Lung microvascular endothelial cell (primary cell): ENCODE measurements at regions not wholly inside any gene's neighbourhood (a gene's known extent, or its start where the extent isn't known, plus 50 kb on each side); places are given as distances from the start of the nearest gene placed in this dataset.
"Not testable (repeated sequence)": the region's sequence is repeated elsewhere in the genome, so short reads cannot be mapped to it uniquely, and the experiment has no call there.

ENCODE experiments used
- DNase-seq, 2 donors: peaks; one replicate each; pipeline versions ENCODE4 v3.0.0 to v3.0.0-alpha.2; 2010; ENCODE audit warnings: low read depth in 2 of 2

DNA sequence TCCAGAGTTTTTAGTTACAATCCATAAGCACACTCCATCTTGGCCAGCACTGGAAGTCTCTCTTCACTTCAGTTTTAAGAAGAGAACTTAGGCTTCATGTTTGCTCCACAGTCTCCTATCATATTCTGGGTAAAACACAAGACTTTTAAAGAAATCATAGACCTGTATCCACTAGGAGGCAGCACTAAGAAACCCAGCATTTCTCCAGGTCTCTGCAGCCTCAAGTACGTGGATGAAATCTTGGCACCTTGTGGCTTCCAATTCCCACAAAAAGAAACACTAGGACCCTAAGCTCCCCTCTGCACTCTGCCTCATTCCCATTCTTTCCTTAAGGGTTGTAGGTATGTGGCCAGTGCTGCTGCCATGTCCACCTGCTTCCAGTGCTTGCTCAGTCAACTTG is 367.3 kb upstream of the CASK start:
- DNase-seq, result no peak

DNA sequence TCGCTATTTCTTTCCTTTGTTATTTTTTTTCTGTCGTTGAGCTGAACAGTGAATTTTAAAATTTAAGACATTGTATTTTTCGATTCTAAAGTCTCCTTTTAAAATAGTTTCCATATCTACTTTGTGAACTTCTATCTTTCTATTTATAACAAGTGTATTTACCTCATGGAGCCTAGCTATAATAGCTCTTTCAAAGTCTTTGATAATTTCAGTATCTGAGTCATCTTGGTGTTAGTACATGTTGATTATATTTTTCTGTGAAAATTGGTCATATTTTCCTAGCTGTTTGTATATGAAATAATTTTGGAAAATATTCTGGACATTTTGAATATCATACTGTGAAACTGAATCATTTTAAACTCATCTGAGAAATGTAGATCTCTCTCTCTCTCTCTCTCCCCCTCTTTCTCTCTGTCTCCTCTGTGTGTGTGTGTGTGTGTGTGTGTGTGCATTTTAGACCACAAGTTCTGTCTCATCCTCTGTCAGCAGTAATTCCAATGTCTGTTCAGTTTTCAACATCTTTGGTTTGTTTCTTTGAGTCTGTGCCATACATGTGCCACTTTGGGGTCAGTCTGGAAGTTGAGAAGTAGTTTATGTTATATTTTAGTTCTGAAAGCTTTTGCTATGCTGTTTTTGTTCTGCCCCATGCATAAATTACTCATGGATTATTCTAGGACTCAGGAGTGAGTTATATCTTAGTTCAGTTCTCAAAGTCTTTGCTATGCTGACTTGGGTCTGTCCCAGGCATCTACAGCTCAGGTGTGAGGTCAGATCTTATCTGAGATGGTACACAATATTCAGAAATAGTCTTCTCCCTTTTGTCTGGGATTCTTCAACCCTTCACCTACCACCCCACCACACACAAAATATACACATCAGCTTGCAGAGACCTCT is 366.4 kb upstream of the CASK start:
- no peak for DNase-seq

DNA sequence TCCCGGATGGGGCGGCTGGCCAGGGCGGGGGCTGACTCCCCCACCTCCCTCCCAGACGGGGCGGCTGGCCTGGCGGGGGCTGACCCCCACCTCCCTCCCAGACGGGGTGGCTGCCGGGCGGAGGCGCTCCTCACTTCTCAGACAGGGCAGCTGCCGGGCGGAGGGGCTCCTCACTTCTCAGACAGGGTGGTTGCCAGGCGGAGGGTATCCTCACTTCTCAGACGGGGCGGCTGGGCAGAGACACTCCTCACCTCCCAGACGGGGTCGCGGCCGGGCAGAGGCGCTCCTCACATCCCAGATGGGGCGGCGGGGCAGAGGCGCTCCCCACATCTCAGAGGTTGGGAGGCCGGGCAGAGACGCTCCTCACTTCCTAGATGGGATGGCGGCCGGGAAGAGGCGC is 362.3 kb upstream of the CASK start:
- not testable (repeated sequence) for DNase-seq

DNA sequence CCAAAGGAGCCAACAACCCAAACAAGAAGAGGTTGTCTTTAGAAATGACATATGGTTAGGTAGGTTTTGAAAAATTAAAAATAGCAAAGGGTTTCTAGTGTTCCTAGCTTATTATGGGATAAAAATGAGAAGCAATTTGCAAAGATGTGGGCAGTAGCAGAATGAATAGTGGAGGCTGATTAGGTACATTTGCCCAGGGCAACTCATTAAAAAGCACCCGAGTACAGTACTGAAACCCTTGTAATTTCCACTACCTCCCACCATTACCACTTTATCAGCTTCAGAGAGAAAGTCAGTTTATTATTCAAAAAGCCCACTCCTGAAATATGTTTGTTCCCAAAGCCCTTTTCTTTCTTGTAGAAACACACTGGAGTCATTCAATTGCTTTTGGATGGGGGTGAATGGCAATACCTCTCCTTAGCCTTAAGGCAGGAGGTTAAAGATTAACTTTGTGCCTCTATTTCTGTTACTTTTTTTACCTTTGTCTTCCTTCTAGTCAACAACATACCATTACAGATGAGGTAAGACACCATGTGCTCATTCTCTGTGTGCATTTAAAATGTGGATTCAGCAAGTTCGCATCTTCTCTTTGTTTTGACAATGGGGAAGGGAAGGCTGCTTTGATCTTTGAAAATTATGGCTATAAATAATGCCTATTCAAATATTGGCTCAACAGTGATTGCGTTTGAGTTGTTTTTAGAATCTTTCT is 353.8 kb upstream of the CASK start:
- DNase-seq, result no peak

DNA sequence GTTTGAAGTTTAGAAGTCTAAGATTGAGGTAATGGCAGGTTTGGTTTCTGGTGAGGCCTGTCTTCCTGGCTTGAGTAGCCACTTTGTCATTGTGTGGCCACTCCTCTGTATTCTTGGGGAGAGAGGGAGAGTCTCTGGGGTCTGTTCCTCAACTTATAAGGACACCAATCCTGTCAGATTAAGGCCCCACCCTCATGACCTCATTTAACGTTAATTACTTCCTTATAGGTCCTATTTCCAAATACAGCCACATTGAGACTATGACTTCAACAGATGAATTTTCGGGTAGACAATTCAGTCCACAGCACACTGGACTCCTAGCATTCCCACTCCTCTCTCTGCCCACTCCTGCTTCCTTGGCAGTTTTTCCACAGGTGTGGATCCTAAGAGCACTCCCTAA is 350.8 kb upstream of the CASK start:
- DNase-seq, result no peak

DNA sequence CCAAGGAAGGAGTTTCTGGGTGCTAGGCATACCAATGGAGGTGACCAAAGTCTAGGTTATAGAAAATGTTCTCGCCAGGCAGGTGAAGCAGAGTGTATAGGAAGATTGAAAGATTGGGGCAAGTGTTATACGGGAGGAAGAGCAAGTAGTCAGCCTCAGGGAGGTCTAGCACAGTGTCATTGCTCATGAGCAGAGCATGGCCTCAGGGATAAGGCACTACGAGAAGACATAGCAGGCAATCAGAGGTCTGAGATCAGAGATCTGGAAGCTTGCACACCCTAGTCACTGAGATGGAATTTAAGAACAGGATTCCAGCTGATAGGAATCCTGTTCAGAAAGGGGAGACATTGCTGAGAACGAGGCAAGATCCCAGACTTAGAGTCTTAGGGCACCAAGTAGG is 350.0 kb upstream of the CASK start:
- DNase-seq, result no peak

DNA sequence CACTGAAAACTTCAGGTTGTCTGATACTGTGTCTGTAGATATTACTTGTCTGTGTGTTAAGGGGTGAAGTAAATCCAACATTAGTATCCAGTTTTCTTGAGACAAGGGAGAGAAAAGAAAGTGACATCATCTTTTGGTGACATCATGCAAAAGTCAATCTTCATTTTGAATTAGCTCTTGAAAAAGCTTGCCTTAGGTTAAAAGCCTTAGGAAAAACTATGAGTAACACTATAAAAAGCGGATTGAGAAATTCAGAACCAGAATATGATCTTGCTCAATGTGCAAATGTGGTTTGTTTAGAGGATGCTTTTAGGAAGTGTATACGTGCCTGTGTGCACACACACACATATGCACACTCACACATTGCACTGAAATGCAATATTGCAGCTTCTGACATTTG is 345.8 kb upstream of the CASK start:
- DNase-seq, result no peak

DNA sequence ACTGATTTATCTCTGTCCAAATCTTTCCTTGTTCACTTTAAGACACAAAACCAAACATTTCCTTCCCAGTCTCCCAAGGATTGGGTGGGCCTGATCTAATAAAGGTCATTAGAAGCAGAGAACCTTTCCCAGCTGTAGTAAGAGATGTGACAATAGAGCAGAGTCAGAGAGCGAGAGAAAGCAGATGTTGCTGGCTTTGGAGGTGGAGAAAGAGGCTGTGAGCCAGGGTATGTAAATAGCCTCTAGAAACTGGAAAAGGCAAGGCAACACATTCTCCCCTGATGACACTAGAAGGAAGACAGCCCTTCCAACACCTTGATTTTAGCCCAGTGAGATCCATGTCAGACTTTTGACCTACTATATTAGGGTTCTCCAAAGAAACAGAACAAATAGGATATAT is 337.5 kb upstream of the CASK start:
- no peak for DNase-seq

DNA sequence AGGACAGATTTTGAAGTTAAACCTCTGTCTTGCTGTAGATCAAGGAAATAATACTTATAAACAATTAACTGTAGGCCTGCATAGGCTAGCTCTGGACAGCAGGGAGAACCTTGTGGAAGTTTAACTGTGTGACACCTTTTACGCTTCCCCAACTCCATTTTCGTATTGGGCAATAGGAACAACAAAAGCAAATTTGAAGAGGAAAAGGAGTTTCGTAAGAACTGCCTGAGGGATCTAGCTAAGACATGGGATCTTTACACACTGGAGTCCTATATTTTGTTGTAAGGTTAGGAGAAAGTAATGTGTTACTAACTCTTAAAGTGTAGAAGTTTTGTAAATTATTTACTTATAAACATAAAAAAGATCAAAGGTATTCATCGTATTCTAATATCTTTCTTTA is 324.9 kb upstream of the CASK start:
- no peak for DNase-seq

DNA sequence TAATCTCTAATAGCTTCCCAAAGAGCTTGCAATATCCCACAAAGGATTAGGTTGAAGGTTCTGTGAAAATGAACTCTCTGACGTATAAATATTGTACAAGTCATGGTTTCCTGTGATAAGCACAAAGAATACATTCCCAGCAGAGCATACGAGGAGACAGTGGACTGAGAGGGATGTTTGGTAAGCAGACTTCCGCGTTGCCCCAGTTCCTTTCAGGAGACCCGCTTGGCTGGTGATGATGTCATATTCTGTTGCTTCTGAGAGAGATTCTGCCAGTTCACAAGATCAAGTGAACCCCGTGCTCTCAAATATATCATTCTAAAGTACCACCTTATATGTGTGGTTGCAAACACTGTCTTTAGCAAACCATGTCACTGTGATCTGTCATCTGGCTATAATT is 323.9 kb upstream of the CASK start:
- DNase-seq, result peak in 1 of 2 donors; percentile 0

DNA sequence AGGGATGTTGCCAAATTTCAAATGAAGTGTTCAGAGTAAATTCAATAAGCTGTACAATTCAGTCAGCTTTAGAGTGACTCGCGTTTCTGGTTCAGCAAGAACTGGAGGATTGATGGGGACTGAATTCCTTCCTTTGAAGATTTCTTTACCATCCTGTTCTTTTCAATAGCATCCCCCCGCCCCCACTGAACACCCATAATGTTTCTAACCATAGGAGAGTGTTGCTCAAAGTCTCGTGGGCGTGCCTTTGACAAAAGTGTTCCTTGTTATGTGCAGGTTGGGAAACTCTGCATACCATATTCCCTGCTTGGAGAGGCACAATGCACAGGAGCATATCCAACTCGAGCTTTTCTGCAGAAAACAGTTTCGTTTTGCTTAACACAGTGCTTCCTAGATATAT is 323.5 kb upstream of the CASK start:
- no peak for DNase-seq

DNA sequence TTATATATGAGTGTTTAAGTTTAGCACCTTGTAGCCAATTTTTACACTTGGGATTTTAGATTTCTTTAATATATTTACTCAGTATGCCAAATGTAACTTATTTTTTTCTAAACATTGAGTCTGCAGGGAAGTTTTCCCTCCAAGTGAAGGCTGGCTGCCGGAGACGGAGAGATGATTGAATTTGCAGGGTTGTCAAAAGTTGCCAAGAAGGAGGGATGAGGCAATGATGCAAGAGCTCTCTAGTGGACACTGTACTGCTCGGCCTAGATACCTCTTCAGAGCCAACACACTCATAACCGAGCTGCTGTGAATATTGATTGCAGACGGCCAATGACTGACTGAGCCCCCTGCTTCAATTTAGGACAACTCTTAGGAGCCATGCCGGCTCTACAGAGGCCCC is 318.6 kb upstream of the CASK start:
- no peak for DNase-seq

DNA sequence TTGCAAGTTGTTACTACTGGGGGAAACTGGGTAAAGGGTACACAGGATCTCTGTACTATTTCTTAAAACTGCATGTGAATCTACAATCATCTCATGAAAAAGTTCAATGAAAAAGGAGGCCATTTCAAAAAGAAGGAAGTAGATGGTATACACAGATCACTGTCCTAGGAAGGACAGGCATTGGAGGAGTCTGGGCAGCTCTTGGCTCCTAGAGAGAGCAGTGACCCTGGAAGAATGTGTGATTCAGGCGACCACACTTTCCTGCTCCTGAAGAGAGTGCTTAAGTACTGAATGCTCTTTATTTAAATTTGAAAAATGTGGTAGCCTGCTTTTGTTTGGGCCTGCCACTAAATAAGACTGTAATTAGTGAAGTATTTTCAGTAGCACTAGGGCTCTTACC is 318.1 kb upstream of the CASK start:
- no peak for DNase-seq

DNA sequence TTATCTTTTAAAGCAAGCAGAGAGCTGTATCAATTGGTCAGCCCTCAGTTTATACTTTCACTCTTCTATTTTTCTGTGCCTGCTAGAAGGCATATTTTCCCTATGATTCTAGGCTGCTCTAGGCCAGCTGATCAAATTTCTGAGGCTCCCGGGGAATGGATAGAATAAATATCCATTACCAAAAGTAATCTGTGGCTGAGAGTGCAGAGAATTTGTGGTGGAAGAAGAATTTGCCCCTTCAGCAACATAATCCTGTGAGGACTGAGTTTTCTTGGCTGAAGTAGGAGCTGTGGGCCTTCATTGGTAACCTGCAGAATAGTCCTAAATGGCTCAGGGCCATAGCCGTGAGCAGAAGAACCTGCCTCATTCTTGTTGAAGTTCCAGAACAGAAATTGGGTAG is 314.6 kb upstream of the CASK start:
- no peak for DNase-seq

DNA sequence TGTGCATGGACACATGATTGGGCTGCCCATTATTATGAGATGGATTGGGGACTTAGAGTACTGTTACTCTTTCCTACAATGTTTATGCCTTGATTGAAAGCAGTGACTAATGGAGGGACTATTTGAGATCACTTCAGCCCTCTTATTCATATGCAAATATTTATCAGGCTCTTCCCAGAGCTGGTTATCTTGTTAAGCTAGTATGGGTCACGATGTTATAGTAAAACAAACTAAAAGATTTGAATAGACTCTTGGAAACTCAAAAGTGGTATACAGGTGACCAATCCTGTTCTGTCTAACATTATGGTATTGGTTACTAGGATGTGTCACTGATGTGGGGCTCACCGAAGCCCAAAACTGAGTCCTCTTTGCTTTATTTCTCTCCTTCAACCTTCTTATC is 306.2 kb upstream of the CASK start:
- DNase-seq, result no peak

DNA sequence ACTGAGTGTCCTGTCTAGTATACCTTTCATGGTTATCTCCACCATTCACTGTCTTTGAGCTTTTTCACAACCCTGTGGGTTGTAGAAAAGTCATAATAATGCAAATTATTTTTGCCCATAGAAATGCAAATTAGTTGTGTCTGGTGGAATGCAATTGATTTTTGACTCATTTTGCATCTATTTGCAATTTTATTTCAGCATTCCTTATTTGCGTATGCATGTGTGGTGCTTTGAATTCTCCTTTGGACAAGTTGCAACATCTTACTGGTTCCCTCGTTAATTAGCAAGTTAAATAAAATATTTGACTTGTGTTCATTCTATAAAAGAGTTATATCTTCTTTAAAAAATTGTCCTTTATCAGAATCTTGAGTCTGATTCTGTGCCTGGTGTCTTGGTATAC is 297.3 kb upstream of the CASK start:
- DNase-seq, result no peak

DNA sequence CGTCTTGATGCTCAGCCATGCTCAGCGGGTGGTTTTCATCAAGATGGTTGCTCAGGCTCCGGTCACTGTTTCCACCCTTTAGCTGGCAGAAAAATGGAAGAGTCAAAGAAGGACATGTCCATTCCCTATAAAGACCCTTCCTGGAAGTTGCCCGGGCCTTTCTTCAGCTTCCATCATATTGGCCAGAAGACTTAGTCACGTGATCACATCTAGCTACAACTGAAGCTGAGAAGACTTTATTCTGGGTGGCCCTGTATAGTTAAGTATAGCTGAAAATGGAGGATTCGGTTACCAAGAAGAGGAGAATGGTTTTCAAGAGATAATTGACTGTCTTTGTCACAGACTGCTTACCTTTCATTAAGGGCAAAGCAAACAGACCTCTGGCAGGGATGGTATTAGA is 296.7 kb upstream of the CASK start:
- no peak for DNase-seq

DNA sequence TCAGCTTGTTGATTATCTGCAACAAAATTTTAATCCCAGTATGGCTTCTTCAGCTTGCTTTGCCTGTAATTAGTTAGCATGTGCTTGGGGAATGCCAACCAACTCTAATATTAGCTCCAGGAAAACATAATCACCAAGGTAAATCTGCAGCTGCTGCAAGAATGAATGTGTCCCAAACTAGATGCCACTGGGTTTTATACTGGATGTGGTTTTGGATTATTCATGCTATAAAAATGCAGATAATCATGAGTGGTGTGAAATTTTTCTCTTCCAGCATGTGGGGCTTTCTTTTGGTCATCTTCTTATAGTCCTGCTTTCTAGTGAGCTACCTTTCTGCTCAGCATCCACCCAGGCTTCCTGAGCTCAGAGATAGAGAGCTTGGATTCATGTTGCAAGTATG is 295.9 kb upstream of the CASK start:
- DNase-seq, result no peak

DNA sequence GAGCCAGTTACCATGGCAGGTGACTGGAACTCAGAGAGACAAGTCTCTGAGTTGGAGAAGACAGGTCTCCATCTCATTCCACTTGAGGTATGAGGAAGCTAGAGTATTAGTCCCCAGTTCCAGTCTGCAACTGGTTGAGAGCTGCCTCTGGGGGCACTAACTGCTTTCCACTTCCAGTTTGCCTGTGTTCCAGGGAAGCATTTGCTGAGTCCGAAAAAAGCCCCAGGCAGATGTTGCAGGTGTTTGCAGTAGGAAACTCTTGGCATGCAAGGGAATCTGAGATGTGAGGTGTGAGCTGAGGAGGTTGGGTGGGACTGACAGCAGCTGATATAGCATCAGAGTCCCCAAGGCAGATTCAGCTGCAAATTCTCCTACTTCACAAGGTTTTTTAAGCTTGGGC is 272.2 kb upstream of the CASK start:
- DNase-seq, result no peak

DNA sequence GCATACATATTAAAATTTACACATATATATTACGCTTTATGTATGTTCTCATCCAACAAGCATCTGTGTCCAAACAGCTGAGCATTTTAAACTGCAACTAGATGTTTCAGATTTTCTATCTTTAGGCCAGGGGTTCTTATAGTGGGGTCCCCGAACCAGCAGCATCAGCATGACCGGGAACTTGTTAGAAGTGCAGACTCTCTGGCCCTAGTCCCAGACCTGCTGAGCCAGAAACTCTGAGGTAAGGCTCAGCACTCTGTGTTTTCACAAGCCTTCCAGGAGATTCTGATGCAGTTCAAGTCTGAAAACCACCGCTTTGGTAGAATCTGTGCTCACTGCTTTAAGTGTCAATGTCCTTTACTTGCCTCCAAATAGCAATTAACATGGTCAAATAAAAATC is 266.2 kb upstream of the CASK start:
- DNase-seq, result no peak

DNA sequence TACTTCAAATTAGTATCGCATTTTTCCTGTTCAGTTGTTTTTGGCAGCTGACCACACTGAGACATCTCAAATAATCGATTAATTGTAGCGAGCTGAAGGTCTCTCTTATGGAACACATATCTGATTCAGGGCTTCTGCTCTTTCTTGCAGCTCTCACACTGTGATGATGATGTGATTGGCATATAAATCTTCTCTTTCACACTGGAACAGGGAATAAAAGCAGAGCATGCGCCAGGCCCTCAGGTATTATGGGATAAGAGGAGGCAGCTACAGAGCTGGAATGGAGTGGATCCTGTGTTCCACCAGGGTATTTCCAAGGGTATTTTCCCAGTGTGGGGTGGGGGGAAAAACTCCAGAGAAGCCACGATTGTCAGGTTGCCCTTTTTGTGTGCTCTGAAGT is 265.4 kb upstream of the CASK start:
- DNase-seq, result no peak

DNA sequence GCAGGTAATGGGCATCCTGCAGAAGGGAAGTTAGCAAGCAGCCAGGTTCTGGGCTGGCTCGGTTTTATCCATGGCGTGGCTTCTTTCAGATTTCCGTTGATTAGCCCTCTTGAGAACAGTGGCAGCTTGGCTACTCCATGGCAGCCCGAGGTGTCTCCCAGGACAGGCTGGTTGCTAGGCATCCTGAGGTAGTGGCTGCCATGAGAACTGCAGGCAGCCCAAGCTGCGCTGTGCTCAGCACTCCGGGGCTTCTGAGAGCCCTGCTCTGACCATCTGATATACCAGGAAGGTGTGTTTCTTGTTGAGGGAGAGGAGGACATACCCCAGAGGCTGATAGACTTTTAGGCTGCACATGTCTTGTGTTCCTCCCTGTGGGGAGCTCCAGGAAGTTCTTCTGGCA is 253.4 kb upstream of the CASK start:
- no peak for DNase-seq

DNA sequence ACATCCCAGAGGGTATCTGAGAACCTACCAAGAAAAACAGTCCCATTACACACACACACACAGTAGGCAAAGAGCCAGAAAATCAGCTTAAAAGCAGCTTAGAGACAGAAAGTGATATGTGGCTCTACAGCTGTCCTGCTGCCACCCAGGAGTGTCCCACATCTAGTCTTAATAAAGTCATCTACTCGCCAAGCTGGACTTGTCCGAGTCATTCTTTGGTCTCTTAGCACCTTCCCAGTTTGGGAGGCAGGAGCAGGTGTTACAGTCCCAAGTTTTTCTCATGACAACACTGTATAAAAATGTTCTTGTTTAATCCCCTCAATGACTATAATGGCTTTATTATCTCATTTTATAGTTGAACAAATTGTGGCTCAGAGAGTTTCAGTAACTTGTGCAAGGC is 252.5 kb upstream of the CASK start:
- DNase-seq, result no peak
